ENCODE measurements at regions not wholly inside any gene's neighbourhood (a gene's known extent, or its start where the extent isn't known, plus 50 kb on each side); places are given as distances from the start of the nearest gene placed in this dataset.

DNA sequence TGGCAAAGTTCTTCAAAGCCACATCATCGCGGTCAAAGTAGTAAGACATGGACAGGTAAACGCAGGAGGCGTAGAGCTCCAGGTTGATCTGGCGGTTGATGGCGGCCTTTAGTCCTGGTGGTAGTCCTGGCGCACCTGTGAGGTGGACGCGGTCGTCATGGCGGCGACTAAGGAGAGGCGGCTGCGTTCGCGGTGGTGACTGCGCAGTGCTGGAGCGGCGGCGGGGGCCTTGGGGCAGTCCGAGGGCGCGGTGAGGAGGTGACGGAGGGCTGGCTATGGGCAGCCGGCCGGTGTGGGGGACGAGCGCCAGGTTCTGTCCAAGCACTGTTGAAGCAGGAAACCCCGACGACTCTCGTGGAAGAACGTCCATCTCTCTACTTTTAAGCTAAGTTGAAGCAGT is 136.8 kb downstream of the BASP1 start:
- Mint-ChIP-seq H3K36me3 (no peaks in the 10 kb centered on the region), H3K9me3 (peaks cover 0 to 17% (median 13%) of the 10 kb centered on the region in 7 donors), H3K27ac (no peak overlapping the region), H3K4me1 (peaks cover 11 to 23% (median 13%) of the 10 kb centered on the region in 3 donors), H3K4me3 (peak overlapping the region in 1 of 8 donors; percentile 20), H3K27me3 (peaks cover 0 to 8% (median 0%) of the 10 kb centered on the region in 3 donors)
- DNase-seq (no peak), ATAC-seq (ENCODE audit: low read depth in 2 of 2) (no peak)

DNA sequence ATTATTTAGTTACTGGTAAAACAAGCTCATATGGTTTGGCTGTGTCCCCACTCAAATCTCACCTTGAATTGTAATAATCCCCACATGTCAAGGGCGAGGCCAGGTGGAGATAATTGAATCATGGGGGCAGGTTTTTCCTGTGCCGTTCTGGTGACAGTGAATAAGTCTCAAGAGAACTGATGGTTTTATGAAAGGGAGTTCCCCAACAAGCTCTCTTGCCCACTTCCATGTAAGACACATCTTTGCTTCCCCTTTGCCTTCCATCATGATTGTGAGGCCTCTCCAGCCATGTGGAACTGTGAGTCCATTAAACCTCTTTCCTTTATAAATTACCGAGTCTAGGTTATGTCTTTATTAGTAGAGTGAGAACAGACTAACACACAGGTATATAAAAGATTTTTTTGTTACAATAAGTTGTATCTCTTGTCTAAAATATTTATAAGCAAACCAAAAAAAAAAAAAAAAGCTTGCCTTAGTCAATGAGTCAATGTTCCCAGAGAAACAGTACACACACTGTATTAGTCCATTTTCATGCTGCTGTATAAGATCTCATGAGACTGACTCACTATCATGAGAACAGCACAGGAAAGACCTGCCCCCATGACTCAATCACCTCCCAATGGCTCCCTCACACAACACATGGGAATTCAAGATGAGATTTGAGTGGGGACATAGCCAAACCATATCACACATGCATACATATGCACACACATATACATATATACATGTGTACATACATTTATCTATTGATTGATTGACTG is 138.3 kb downstream of the BASP1 start:
- H3K9me3 Mint-ChIP-seq = peaks cover 0 to 17% (median 13%) of the 10 kb centered on the region in 7 donors
- peaks cover 11 to 23% (median 12%) of the 10 kb centered on the region in 3 donors for H3K4me1 Mint-ChIP-seq
- no peaks in the 10 kb centered on the region for H3K27me3 Mint-ChIP-seq
- H3K36me3 Mint-ChIP-seq = no peaks in the 10 kb centered on the region
- peak; percentile 50 for DNase-seq
- H3K27ac Mint-ChIP-seq = peak overlapping the region in 4 of 6 donors; percentile 42 to 65 (median 48)
- peak; percentile 93 to 94 for ATAC-seq (ENCODE audit: low read depth in 2 of 2)
- H3K4me3 Mint-ChIP-seq = peak overlapping the region in 2 of 8 donors; percentile 29 to 55

DNA sequence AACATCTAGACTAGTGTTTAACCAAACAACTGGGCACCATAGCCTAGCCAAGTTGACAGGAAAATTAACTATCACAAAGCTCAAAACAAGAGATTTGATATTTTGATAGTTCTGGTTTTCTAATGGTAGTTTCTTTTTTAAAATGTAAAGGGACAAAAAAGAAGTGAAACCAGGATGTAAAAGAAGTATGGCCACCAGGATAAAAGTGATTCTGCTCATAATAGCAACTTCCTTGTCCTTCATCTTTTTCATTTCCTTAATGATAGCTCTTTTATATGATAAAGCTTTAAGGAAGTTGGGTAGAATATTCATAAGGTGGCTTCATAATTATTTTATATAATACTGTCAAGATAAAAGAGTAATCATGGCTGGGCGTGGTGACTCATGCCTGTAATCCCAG is 139.1 kb downstream of the BASP1 start:
- H3K9me3 Mint-ChIP-seq = peaks cover 0 to 17% (median 13%) of the 10 kb centered on the region in 7 donors
- no peaks in the 10 kb centered on the region for H3K27me3 Mint-ChIP-seq
- DNase-seq = no peak
- ATAC-seq (ENCODE audit: low read depth in 2 of 2) = peak in 1 of 2 donors; percentile 38
- peak overlapping the region in 1 of 6 donors; percentile 58 for H3K27ac Mint-ChIP-seq
- H3K4me1 Mint-ChIP-seq = peaks cover 12 to 23% (median 13%) of the 10 kb centered on the region in 3 donors
- H3K4me3 Mint-ChIP-seq = peak overlapping the region in 1 of 8 donors; percentile 32
- no peaks in the 10 kb centered on the region for H3K36me3 Mint-ChIP-seq

GRCh38 chr5:17357504-17357903 is 140.1 kb downstream of the BASP1 start:
- ATAC-seq (ENCODE audit: low read depth in 2 of 2) (no peak), DNase-seq (no peak)
- Mint-ChIP-seq H3K27ac (no peak overlapping the region), H3K4me1 (peaks cover 12 to 23% (median 20%) of the 10 kb centered on the region in 3 donors), H3K36me3 (no peaks in the 10 kb centered on the region), H3K27me3 (no peaks in the 10 kb centered on the region), H3K4me3 (peak overlapping the region in 1 of 8 donors; percentile 13), H3K9me3 (peaks cover 0 to 17% (median 11%) of the 10 kb centered on the region in 7 donors)

DNA sequence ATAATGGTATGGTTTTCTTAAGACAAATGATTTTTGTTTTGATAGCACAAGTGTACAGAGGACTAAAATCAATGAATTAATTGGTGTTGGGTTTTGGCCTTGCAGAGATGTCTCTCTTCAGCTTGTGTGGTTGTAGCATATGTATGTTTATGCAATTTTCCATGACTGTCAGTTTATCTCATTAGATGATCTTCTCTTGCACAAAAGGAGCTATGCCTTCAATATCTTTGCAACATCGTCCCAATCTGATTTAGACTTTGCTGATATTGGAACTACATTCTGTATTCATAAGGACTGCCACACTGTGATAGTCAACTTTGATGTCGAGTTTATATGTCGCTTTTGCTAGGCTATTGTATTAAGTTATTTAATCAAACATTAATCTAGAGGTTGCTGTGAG is 140.0 kb upstream of the TAF11L2 start:
- DNase-seq (no peak), ATAC-seq (ENCODE audit: low read depth in 2 of 2) (no peak)
- Mint-ChIP-seq H3K9me3 (peaks cover 0 to 17% (median 11%) of the 10 kb centered on the region in 7 donors), H3K4me3 (no peak overlapping the region), H3K4me1 (peaks cover 12 to 23% (median 20%) of the 10 kb centered on the region in 3 donors), H3K36me3 (no peaks in the 10 kb centered on the region), H3K27ac (no peak overlapping the region), H3K27me3 (no peaks in the 10 kb centered on the region)

DNA sequence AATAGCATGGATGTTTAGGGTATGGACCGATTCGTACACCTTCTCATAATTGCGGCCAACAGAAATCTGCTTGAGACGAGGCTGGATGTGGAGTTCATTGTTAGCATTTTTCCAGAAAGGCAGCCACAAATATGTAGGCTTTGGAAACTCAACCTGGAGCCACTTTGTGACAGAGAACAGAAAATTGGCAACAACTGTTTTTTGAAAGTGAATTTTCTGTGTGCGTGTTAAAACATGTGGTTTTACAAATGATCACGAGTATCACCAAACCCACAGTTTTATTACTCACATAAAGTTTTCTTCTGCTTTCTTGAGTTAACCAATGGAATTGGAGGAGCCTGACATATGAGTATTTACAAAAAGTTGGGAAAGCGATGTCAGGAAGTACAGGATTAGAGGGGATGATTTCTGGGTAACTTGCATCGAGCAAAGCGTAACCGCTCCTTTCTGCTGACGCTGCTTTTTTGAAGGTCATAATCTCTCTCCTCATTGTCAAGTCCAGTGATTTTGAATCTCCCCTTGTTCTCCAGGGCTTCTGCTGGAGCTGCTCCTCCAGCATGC is 138.5 kb upstream of the TAF11L2 start:
- peak overlapping the region in 3 of 6 donors; percentile 29 to 71 (median 55) for H3K27ac Mint-ChIP-seq

GRCh38 chr5:17360879-17361278 is 137.2 kb upstream of the TAF11L2 start:
- H3K36me3 Mint-ChIP-seq = no peaks in the 10 kb centered on the region
- H3K4me3 Mint-ChIP-seq = no peak overlapping the region
- H3K27ac Mint-ChIP-seq = peak overlapping the region in 1 of 6 donors; percentile 5
- ATAC-seq (ENCODE audit: low read depth in 2 of 2) (no peak), DNase-seq (no peak)
- peaks cover 0 to 12% (median 7%) of the 10 kb centered on the region in 7 donors for H3K9me3 Mint-ChIP-seq
- peaks cover 10 to 14% (median 10%) of the 10 kb centered on the region in 3 donors for H3K4me1 Mint-ChIP-seq
- H3K27me3 Mint-ChIP-seq = no peaks in the 10 kb centered on the region

More for the DNA sequence above, 138.5 kb upstream of the TAF11L2 start:
- DNase-seq (no peak), ATAC-seq (ENCODE audit: low read depth in 2 of 2) (no peak)
- H3K9me3 Mint-ChIP-seq = peaks cover 0 to 17% (median 11%) of the 10 kb centered on the region in 7 donors
- no peaks in the 10 kb centered on the region for H3K27me3 Mint-ChIP-seq
- H3K4me3 Mint-ChIP-seq = no peak overlapping the region
- H3K4me1 Mint-ChIP-seq = peaks cover 12 to 20% (median 18%) of the 10 kb centered on the region in 3 donors
- H3K36me3 Mint-ChIP-seq = no peaks in the 10 kb centered on the region

- H3K4me3 Mint-ChIP-seq = no peak overlapping the region
- ATAC-seq (ENCODE audit: low read depth in 2 of 2) = no peak
- peaks cover 5 to 9% (median 8%) of the 10 kb centered on the region in 3 donors for H3K4me1 Mint-ChIP-seq
- H3K27ac Mint-ChIP-seq = no peak overlapping the region
- DNase-seq = no peak
- H3K36me3 Mint-ChIP-seq = no peaks in the 10 kb centered on the region
- H3K9me3 Mint-ChIP-seq = peaks cover 0 to 7% (median 3%) of the 10 kb centered on the region in 7 donors
- no peaks in the 10 kb centered on the region for H3K27me3 Mint-ChIP-seq
These were observed 136.7 kb upstream of the TAF11L2 start for GRCh38 chr5:17361331-17361730.

GRCh38 chr5:17364987-17365810 is 132.8 kb upstream of the TAF11L2 start:
- peak overlapping the region in 1 of 6 donors; percentile 2 for H3K27ac Mint-ChIP-seq
- no peak for ATAC-seq (ENCODE audit: low read depth in 2 of 2)
- no peak overlapping the region for H3K4me3 Mint-ChIP-seq
- H3K27me3 Mint-ChIP-seq = no peaks in the 10 kb centered on the region
- H3K36me3 Mint-ChIP-seq = no peaks in the 10 kb centered on the region
- peaks cover 0 to 9% (median 8%) of the 10 kb centered on the region in 3 donors for H3K4me1 Mint-ChIP-seq
- no peaks in the 10 kb centered on the region for H3K9me3 Mint-ChIP-seq
- no peak for DNase-seq

DNA sequence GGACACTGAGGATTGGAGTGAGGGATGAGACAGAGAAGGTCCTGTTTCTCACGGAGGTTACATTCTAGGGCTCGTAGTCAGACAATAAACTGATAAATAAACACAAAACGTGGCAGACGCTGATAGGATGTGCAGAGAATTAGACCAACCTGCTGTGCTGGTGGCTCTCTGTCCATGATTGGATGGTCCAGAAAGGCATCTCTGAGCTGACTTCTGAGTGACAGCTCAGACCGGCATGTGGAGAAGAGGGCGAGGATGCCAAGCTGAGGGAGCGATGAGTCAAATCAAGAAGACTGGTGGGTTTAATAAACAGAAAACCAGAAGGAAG is 132.3 kb upstream of the TAF11L2 start:
- H3K27me3 Mint-ChIP-seq = no peaks in the 10 kb centered on the region
- DNase-seq (no peak), ATAC-seq (ENCODE audit: low read depth in 2 of 2) (no peak)
- H3K36me3 Mint-ChIP-seq = no peaks in the 10 kb centered on the region
- H3K27ac Mint-ChIP-seq = peak overlapping the region in 1 of 6 donors; percentile 2
- peak overlapping the region in 1 of 8 donors; percentile 44 for H3K4me3 Mint-ChIP-seq
- peaks cover 0 to 9% (median 6%) of the 10 kb centered on the region in 3 donors for H3K4me1 Mint-ChIP-seq
- H3K9me3 Mint-ChIP-seq = no peaks in the 10 kb centered on the region

DNA sequence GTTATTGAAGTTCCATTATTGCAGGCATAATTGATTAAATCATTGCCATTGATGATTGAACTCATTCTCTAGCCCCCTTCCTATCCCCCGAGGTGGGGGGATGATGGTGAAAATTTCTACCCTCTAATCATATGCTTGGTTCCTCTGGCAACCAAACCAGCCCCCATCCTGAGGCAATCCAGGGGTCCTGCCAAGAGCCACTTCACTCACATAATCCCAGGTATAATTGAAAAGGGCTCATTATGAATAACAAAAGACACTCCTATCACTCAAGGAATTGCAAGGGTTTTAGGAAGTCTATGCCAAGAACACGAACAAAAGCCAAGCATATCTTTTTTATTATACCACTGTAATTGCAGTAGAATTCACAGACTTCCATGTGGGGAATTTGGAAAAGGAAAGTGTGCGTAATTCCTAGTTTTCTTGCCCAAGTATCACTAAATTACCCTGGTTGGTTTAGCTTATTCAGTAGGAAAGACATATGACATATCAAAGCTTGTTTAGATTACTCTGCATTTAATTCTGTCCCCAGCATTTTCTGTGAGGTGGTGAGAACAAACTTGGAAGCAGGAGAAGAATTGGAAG is 130.7 kb upstream of the TAF11L2 start:
- H3K27me3 Mint-ChIP-seq = no peaks in the 10 kb centered on the region
- H3K9me3 Mint-ChIP-seq = no peaks in the 10 kb centered on the region
- no peak overlapping the region for H3K27ac Mint-ChIP-seq
- DNase-seq = no peak
- H3K36me3 Mint-ChIP-seq = no peaks in the 10 kb centered on the region
- no peak for ATAC-seq (ENCODE audit: low read depth in 2 of 2)
- peaks cover 0 to 5% (median 0%) of the 10 kb centered on the region in 3 donors for H3K4me1 Mint-ChIP-seq
- H3K4me3 Mint-ChIP-seq = no peak overlapping the region

GRCh38 chr5:17370651-17371050 is 127.4 kb upstream of the TAF11L2 start:
- no peak for ATAC-seq (ENCODE audit: low read depth in 2 of 2)
- Mint-ChIP-seq H3K27ac (peak overlapping the region in 2 of 6 donors; percentile 28 to 30), H3K4me1 (peaks cover 6 to 19% (median 9%) of the 10 kb centered on the region in 3 donors), H3K27me3 (no peaks in the 10 kb centered on the region), H3K9me3 (no peaks in the 10 kb centered on the region), H3K36me3 (no peaks in the 10 kb centered on the region), H3K4me3 (no peak overlapping the region)
- DNase-seq = no peak

DNA sequence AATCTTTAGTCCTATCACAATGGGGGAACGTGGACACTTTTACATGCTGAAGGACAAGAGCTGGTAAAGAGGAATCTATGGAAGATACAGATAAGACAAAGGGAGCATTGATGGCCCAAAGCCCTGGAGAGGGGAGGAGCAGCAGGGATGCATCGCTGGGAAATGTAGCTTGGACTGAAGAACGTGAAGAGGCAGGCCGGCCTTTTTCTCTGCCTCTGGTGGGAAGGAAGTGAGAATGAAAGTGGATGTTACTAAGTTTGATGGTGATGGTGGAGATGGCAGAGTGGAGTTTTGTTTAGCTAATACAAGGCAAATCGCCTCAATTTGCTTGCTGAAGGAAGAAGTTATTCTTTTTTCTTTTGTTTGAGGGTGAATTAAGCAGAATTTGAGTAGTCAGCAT is 124.6 kb upstream of the TAF11L2 start:
- no peaks in the 10 kb centered on the region for H3K9me3 Mint-ChIP-seq
- DNase-seq (no peak), ATAC-seq (ENCODE audit: low read depth in 2 of 2) (no peak)
- H3K4me1 Mint-ChIP-seq = peaks cover 5 to 19% (median 6%) of the 10 kb centered on the region in 3 donors
- peaks cover 0 to 3% of the 10 kb centered on the region in 2 donors for H3K36me3 Mint-ChIP-seq
- H3K27ac Mint-ChIP-seq = peak overlapping the region in 4 of 6 donors; percentile 24 to 76 (median 34)
- H3K4me3 Mint-ChIP-seq = peak overlapping the region in 1 of 8 donors; percentile 73
- H3K27me3 Mint-ChIP-seq = no peaks in the 10 kb centered on the region

Measured in naive B cell (primary cell).